Ishikawa (cell line): ENCODE measurements at regions not wholly inside any gene's neighbourhood (a gene's known extent, or its start where the extent isn't known, plus 50 kb on each side); places are given as distances from the start of the nearest gene placed in this dataset.

Source experiments
- CEBPB ChIP-seq: IDR thresholded peaks from 2 replicates; pipeline ENCODE4 v1.6.1; 2012
- CREB1 ChIP-seq: IDR thresholded peaks from 2 replicates; pipeline ENCODE4 v1.6.1; 2012; ENCODE audit warnings: low read depth
- EGR1 ChIP-seq: IDR thresholded peaks from 2 replicates; pipeline ENCODE4 v1.6.1; 2012
- EP300 ChIP-seq: IDR thresholded peaks from 2 replicates; pipeline ENCODE4 v1.6.1; 2012; ENCODE audit warnings: borderline replicate concordance
- FOXM1 ChIP-seq: IDR thresholded peaks from 2 replicates; pipeline ENCODE4 v1.6.1; 2012; ENCODE audit warnings: low read depth, borderline replicate concordance
- MAX ChIP-seq: IDR thresholded peaks from 2 replicates; pipeline ENCODE4 v1.6.1; 2012
- NFIC ChIP-seq: IDR thresholded peaks from 2 replicates; pipeline ENCODE4 v1.6.1; 2012
- RAD21 ChIP-seq: IDR thresholded peaks from 2 replicates; pipeline ENCODE4 v1.6.1; 2012; ENCODE audit warnings: low read depth
- TAF1 ChIP-seq: IDR thresholded peaks from 2 replicates; pipeline ENCODE4 v1.6.1; 2012; ENCODE audit warnings: low read depth, mild to moderate bottlenecking
- TCF12 ChIP-seq: IDR thresholded peaks from 2 replicates; pipeline ENCODE4 v1.6.1; 2012; ENCODE audit warnings: low read depth
- TEAD4 ChIP-seq: IDR thresholded peaks from 2 replicates; pipeline ENCODE4 v1.6.1; 2012
- USF1 ChIP-seq: IDR thresholded peaks from 2 replicates; pipeline ENCODE4 v1.6.1; 2012
- YY1 ChIP-seq: IDR thresholded peaks from 2 replicates; pipeline ENCODE4 v1.6.1; 2012; ENCODE audit warnings: low read depth
- ZBTB7A ChIP-seq: IDR thresholded peaks from 2 replicates; pipeline ENCODE4 v1.6.1; 2012; ENCODE audit warnings: low read depth
- TF ChIP-seq, protein P1 (sequence below): IDR thresholded peaks from 2 replicates; pipeline ENCODE4 v1.6.1; 2012; ENCODE audit warnings: low read depth, mild to moderate bottlenecking

GRCh38 chr5:68499987-68500386 lies 284.4 kb downstream of the PIK3R1 start:
- TF ChIP-seq CEBPB (no peak), MAX (no peak), NFIC (no peak), CREB1 (no peak), TCF12 (no peak), EP300 (no peak), TAF1 (no peak), ZBTB7A (no peak), EGR1 (no peak), YY1 (no peak)
- TF ChIP-seq, protein P1, sequence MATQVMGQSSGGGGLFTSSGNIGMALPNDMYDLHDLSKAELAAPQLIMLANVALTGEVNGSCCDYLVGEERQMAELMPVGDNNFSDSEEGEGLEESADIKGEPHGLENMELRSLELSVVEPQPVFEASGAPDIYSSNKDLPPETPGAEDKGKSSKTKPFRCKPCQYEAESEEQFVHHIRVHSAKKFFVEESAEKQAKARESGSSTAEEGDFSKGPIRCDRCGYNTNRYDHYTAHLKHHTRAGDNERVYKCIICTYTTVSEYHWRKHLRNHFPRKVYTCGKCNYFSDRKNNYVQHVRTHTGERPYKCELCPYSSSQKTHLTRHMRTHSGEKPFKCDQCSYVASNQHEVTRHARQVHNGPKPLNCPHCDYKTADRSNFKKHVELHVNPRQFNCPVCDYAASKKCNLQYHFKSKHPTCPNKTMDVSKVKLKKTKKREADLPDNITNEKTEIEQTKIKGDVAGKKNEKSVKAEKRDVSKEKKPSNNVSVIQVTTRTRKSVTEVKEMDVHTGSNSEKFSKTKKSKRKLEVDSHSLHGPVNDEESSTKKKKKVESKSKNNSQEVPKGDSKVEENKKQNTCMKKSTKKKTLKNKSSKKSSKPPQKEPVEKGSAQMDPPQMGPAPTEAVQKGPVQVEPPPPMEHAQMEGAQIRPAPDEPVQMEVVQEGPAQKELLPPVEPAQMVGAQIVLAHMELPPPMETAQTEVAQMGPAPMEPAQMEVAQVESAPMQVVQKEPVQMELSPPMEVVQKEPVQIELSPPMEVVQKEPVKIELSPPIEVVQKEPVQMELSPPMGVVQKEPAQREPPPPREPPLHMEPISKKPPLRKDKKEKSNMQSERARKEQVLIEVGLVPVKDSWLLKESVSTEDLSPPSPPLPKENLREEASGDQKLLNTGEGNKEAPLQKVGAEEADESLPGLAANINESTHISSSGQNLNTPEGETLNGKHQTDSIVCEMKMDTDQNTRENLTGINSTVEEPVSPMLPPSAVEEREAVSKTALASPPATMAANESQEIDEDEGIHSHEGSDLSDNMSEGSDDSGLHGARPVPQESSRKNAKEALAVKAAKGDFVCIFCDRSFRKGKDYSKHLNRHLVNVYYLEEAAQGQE: no peak

DNA sequence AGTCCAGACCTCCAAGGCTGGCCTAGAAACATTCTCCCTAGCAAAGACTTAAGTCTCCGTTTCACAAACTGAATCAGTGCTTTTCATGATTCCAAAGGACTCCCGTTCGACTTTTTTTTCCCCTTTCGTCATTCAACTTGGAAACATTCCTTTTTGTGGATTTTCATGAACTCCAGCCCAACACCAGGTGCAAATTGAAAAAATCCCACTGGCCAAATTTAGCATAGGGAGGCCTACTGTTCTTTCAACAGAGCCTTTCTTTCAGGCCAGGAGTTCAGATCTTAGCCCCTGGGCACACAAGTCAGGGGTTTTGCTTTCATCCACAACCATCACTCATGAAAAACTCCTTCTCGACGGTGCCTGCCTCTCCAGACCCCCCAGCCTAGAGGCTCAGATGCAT lies 285.3 kb downstream of the PIK3R1 start:
- TF ChIP-seq EGR1 (no peak), TCF12 (no peak), ZBTB7A (no peak), TEAD4 (no peak), YY1 (no peak), TAF1 (no peak), CREB1 (no peak), NFIC (no peak), CEBPB (no peak), EP300 (no peak), MAX (no peak), FOXM1 (no peak), USF1 (no peak), RAD21 (no peak)
- TF ChIP-seq, protein P1: no peak

GRCh38 chr5:68502531-68502930 lies 287.0 kb downstream of the PIK3R1 start:
- TF ChIP-seq CEBPB: no peak
- no peak for TF ChIP-seq TEAD4
- no peak for TF ChIP-seq MAX
- no peak for TF ChIP-seq EP300
- TF ChIP-seq ZBTB7A: no peak
- TF ChIP-seq, protein P1: no peak
- TF ChIP-seq EGR1: no peak
- no peak for TF ChIP-seq YY1
- TF ChIP-seq USF1: no peak
- no peak for TF ChIP-seq TAF1
- no peak for TF ChIP-seq CREB1
- no peak for TF ChIP-seq NFIC
- TF ChIP-seq FOXM1: no peak
- TF ChIP-seq TCF12: no peak
- no peak for TF ChIP-seq RAD21

- TF ChIP-seq TCF12 (no peak), TAF1 (no peak), EP300 (no peak), FOXM1 (no peak), TEAD4 (no peak), ZBTB7A (no peak), CEBPB (no peak), CREB1 (no peak), YY1 (no peak), NFIC (no peak), MAX (no peak), RAD21 (no peak), USF1 (no peak)
These were observed 288.8 kb downstream of the PIK3R1 start for GRCh38 chr5:68504306-68504705.
